HEK293 (cell line): ENCODE measurements at regions not wholly inside any gene's neighbourhood (a gene's known extent, or its start where the extent isn't known, plus 50 kb on each side); places are given as distances from the start of the nearest gene placed in this dataset.

Source experiments
- CTCF ChIA-PET: fragments of 350-600 bp; formaldehyde crosslinking; extraction: SDS; loops from one replicate; lab custom pipeline; 2021; ENCODE audit warnings: antibody characterized with exemption; lab: Yijun Ruan, JAX
- POLR2A ChIA-PET: fragments of 300-600 bp; formaldehyde crosslinking; extraction: SDS; loops from one replicate; lab custom pipeline; 2020; ENCODE audit warnings: antibody characterized with exemption, inconsistent platforms; lab: Yijun Ruan, JAX
- H3K27ac ChIP-seq: fragments of 200-500 bp; sonication (Bioruptor generic); 2 replicates; pipeline ENCODE4 v1.5.1; 2014; ENCODE audit warnings: low read depth, low read length, control low read depth, inconsistent platforms; ENCODE audit errors: extremely low read depth
- H3K36me3 ChIP-seq, 2 experiments: fragments of 200-500 bp in 1 of 2; sonication (Bioruptor generic) in 1 of 2; 1 replicate in 1 of 2; 2 replicates in 1 of 2; pipeline ENCODE4 v1.5.1; 2014 to 2017; ENCODE audit warnings: inconsistent platforms in 2 of 2, low read length in 2 of 2; ENCODE audit not compliant: control insufficient read depth in 2 of 2, insufficient read depth in 1 of 2
- H3K4me1 ChIP-seq: fragments of 200-500 bp; sonication (Bioruptor generic); 2 replicates; pipeline ENCODE4 v1.5.1; 2014; ENCODE audit warnings: mild to moderate bottlenecking, low read length, inconsistent platforms; ENCODE audit not compliant: control insufficient read depth, insufficient read depth
- H3K4me3 ChIP-seq: 2 replicates; pipeline ENCODE4 v1.5.1; 2011; ENCODE audit warnings: low read depth, mild to moderate bottlenecking, control low read depth, low read length, moderate library complexity
- H3K9me3 ChIP-seq: fragments of 200-500 bp; sonication (Bioruptor generic); 2 replicates; pipeline ENCODE4 v1.5.1; 2014; ENCODE audit warnings: low read depth, low read length, inconsistent platforms; ENCODE audit not compliant: control insufficient read depth, insufficient read depth
- YY2 ChIP-seq: fragments of 450-650 bp; formaldehyde crosslinking; IDR thresholded peaks from 2 replicates; pipeline ENCODE4 v1.5.1; 2016; ENCODE audit warnings: missing biosample characterization, missing genetic modification characterization
- ZNF155 ChIP-seq: fragments of 450-650 bp; formaldehyde crosslinking; IDR thresholded peaks from 2 replicates; pipeline ENCODE4 v1.5.1; 2016; ENCODE audit warnings: missing biosample characterization, missing genetic modification characterization
- TF ChIP-seq, protein P1 (sequence below): fragments of 450-650 bp; formaldehyde crosslinking; IDR thresholded peaks from 2 replicates; pipeline ENCODE4 v1.5.1; 2016; ENCODE audit warnings: missing biosample characterization, missing genetic modification characterization
- TF ChIP-seq, protein P2 (sequence below): fragments of 450-650 bp; formaldehyde crosslinking; IDR thresholded peaks from 2 replicates; pipeline ENCODE4 v1.5.1; 2016; ENCODE audit warnings: missing biosample characterization, missing genetic modification characterization
- TF ChIP-seq, protein P3 (sequence below): fragments of 450-650 bp; formaldehyde crosslinking; IDR thresholded peaks from 2 replicates; pipeline ENCODE4 v1.5.1; 2016; ENCODE audit warnings: missing biosample characterization, missing genetic modification characterization
- TF ChIP-seq, protein P4 (sequence below): fragments of 450-650 bp; formaldehyde crosslinking; IDR thresholded peaks from 2 replicates; pipeline ENCODE4 v1.5.1; 2016; ENCODE audit warnings: missing biosample characterization, missing genetic modification characterization
- TF ChIP-seq, protein P5 (sequence below): fragments of 450-650 bp; formaldehyde crosslinking; IDR thresholded peaks from 2 replicates; pipeline ENCODE4 v1.5.1; 2017; ENCODE audit warnings: missing biosample characterization, missing genetic modification characterization
- TF ChIP-seq, protein P6 (sequence below): fragments of 450-650 bp; formaldehyde crosslinking; IDR thresholded peaks from 2 replicates; pipeline ENCODE4 v1.5.1; 2016; ENCODE audit warnings: missing biosample characterization, missing genetic modification characterization, borderline replicate concordance

DNA sequence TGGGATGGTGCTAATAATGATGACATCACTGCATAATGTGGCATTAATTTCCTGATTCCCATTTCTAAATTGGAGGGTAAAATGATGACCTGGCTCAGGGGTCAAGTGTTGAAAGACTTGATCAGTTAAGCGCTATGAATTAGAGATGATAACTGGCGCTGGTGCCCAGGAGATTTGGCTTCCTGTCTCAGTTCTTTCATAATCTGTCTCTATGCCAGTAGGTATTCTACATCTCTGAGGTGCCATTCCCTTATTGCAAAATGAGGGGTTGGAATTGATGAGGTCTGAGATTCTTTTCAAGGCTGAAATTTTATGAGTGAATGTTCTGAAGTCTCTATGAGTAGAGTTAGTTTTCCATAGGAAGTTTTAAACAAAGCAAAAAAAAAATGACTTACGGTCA is 1715.1 kb upstream of the WWC1 start (continued):
- TF ChIP-seq, protein P1, sequence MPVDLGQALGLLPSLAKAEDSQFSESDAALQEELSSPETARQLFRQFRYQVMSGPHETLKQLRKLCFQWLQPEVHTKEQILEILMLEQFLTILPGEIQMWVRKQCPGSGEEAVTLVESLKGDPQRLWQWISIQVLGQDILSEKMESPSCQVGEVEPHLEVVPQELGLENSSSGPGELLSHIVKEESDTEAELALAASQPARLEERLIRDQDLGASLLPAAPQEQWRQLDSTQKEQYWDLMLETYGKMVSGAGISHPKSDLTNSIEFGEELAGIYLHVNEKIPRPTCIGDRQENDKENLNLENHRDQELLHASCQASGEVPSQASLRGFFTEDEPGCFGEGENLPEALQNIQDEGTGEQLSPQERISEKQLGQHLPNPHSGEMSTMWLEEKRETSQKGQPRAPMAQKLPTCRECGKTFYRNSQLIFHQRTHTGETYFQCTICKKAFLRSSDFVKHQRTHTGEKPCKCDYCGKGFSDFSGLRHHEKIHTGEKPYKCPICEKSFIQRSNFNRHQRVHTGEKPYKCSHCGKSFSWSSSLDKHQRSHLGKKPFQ, result no peak
- TF ChIP-seq, protein P2, sequence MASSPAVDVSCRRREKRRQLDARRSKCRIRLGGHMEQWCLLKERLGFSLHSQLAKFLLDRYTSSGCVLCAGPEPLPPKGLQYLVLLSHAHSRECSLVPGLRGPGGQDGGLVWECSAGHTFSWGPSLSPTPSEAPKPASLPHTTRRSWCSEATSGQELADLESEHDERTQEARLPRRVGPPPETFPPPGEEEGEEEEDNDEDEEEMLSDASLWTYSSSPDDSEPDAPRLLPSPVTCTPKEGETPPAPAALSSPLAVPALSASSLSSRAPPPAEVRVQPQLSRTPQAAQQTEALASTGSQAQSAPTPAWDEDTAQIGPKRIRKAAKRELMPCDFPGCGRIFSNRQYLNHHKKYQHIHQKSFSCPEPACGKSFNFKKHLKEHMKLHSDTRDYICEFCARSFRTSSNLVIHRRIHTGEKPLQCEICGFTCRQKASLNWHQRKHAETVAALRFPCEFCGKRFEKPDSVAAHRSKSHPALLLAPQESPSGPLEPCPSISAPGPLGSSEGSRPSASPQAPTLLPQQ (tag by site-specific recombination), result no peak
- TF ChIP-seq, protein P3, sequence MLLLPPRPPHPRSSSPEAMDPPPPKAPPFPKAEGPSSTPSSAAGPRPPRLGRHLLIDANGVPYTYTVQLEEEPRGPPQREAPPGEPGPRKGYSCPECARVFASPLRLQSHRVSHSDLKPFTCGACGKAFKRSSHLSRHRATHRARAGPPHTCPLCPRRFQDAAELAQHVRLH (tag by site-specific recombination), result no peak
- TF ChIP-seq, protein P4, sequence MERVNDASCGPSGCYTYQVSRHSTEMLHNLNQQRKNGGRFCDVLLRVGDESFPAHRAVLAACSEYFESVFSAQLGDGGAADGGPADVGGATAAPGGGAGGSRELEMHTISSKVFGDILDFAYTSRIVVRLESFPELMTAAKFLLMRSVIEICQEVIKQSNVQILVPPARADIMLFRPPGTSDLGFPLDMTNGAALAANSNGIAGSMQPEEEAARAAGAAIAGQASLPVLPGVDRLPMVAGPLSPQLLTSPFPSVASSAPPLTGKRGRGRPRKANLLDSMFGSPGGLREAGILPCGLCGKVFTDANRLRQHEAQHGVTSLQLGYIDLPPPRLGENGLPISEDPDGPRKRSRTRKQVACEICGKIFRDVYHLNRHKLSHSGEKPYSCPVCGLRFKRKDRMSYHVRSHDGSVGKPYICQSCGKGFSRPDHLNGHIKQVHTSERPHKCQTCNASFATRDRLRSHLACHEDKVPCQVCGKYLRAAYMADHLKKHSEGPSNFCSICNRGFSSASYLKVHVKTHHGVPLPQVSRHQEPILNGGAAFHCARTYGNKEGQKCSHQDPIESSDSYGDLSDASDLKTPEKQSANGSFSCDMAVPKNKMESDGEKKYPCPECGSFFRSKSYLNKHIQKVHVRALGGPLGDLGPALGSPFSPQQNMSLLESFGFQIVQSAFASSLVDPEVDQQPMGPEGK (tag by site-specific recombination), result no peak
- TF ChIP-seq ZNF155 (tag by site-specific recombination), result no peak
- no peak for TF ChIP-seq YY2 (tag by site-specific recombination)

DNA sequence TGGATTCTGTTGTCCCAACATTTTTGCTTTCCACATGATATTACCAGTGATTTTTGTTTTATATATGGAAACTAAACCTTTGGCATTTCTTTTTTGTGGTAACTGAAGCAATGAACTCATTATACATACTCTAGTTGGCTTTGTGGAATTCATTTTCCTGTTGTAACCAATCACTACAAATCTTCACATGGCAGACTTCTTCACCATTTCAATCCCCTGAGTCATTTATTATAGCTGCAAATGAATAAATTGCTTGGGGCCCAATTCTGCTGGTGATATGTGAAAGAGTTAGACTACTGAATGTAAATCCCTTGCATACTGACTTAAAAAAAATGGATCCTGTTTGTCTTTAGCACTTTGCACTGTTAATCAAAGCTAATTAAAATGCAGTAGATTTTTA is 1709.6 kb upstream of the WWC1 start:
- CTCF ChIA-PET, result no interaction called here
- TF ChIP-seq, protein P5, sequence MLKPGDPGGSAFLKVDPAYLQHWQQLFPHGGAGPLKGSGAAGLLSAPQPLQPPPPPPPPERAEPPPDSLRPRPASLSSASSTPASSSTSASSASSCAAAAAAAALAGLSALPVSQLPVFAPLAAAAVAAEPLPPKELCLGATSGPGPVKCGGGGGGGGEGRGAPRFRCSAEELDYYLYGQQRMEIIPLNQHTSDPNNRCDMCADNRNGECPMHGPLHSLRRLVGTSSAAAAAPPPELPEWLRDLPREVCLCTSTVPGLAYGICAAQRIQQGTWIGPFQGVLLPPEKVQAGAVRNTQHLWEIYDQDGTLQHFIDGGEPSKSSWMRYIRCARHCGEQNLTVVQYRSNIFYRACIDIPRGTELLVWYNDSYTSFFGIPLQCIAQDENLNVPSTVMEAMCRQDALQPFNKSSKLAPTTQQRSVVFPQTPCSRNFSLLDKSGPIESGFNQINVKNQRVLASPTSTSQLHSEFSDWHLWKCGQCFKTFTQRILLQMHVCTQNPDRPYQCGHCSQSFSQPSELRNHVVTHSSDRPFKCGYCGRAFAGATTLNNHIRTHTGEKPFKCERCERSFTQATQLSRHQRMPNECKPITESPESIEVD (tag by site-specific recombination), result no peak
- Histone ChIP-seq H3K4me3 (no peak overlapping the region), H3K4me1 (no peaks in the 10 kb centered on the region), H3K36me3 (no peaks in the 10 kb centered on the region), H3K27ac (no peak overlapping the region), H3K9me3 (no peaks in the 10 kb centered on the region)
- POLR2A ChIA-PET, result no interaction called here

DNA sequence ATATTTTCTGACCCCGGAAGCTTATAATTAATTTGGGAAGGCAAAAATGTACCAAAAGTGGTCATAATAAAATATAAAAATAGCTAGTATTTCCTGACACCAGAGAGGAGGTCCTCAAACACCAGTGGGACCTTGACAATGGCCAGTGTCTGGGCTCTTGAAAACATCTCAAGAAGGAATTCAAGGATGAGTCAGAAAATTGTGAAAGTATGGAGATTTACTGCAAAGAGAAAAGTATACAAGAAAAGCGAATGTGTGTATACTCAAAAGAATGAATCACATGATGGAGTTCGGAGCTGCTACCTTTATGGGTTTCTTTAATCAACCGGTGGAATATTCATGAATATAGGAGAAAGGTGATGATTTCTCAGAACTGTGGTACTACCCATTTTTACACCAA is 1709.0 kb upstream of the WWC1 start:
- H3K36me3 ChIP-seq, result no peaks in the 10 kb centered on the region
- TF ChIP-seq, protein P6, sequence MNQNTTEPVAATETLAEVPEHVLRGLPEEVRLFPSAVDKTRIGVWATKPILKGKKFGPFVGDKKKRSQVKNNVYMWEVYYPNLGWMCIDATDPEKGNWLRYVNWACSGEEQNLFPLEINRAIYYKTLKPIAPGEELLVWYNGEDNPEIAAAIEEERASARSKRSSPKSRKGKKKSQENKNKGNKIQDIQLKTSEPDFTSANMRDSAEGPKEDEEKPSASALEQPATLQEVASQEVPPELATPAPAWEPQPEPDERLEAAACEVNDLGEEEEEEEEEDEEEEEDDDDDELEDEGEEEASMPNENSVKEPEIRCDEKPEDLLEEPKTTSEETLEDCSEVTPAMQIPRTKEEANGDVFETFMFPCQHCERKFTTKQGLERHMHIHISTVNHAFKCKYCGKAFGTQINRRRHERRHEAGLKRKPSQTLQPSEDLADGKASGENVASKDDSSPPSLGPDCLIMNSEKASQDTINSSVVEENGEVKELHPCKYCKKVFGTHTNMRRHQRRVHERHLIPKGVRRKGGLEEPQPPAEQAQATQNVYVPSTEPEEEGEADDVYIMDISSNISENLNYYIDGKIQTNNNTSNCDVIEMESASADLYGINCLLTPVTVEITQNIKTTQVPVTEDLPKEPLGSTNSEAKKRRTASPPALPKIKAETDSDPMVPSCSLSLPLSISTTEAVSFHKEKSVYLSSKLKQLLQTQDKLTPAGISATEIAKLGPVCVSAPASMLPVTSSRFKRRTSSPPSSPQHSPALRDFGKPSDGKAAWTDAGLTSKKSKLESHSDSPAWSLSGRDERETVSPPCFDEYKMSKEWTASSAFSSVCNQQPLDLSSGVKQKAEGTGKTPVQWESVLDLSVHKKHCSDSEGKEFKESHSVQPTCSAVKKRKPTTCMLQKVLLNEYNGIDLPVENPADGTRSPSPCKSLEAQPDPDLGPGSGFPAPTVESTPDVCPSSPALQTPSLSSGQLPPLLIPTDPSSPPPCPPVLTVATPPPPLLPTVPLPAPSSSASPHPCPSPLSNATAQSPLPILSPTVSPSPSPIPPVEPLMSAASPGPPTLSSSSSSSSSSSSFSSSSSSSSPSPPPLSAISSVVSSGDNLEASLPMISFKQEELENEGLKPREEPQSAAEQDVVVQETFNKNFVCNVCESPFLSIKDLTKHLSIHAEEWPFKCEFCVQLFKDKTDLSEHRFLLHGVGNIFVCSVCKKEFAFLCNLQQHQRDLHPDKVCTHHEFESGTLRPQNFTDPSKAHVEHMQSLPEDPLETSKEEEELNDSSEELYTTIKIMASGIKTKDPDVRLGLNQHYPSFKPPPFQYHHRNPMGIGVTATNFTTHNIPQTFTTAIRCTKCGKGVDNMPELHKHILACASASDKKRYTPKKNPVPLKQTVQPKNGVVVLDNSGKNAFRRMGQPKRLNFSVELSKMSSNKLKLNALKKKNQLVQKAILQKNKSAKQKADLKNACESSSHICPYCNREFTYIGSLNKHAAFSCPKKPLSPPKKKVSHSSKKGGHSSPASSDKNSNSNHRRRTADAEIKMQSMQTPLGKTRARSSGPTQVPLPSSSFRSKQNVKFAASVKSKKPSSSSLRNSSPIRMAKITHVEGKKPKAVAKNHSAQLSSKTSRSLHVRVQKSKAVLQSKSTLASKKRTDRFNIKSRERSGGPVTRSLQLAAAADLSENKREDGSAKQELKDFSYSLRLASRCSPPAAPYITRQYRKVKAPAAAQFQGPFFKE (tag by site-specific recombination), result no peak
- ChIA-PET CTCF (interaction anchor here (0.6 to 0.7 kb wide), 2 partner anchors 14 to 51 kb away, joined by 3 to 7 read pairs; no protein-coding TSS in a partner anchor), POLR2A (no interaction called here)
- no peak overlapping the region for H3K27ac ChIP-seq
- no peaks in the 10 kb centered on the region for H3K4me1 ChIP-seq
- H3K4me3 ChIP-seq, result no peak overlapping the region
- no peaks in the 10 kb centered on the region for H3K9me3 ChIP-seq
